ENCODE measurements at regions not wholly inside any gene's neighbourhood (a gene's known extent, or its start where the extent isn't known, plus 50 kb on each side); places are given as distances from the start of the nearest gene placed in this dataset.
"Not testable (repeated sequence)": the region's sequence is repeated elsewhere in the genome, so short reads cannot be mapped to it uniquely, and the experiment has no call there.

- peak overlapping the region; percentile 38 for H3K27ac Mint-ChIP-seq
- H3K4me3 Mint-ChIP-seq, result no peak overlapping the region
- peaks cover 13% of the 10 kb centered on the region for H3K27me3 Mint-ChIP-seq
- H3K36me3 Mint-ChIP-seq (ENCODE audit: low read depth), result no peaks in the 10 kb centered on the region
- H3K9me3 Mint-ChIP-seq, result no peaks in the 10 kb centered on the region
- peaks cover 3% of the 10 kb centered on the region for H3K4me1 Mint-ChIP-seq (ENCODE audit: low read depth)
Measured at GRCh38 chr3:194869482-194870169, 183.9 kb downstream of the FAM43A start.

- Mint-ChIP-seq H3K27me3 (peaks cover 13% of the 10 kb centered on the region), H3K4me1 (ENCODE audit: low read depth) (peaks cover 3% of the 10 kb centered on the region), H3K9me3 (no peaks in the 10 kb centered on the region), H3K36me3 (ENCODE audit: low read depth) (no peaks in the 10 kb centered on the region), H3K27ac (no peak overlapping the region), H3K4me3 (no peak overlapping the region)
Measured at GRCh38 chr3:194870394-194871110, 184.9 kb downstream of the FAM43A start.

- Mint-ChIP-seq H3K27me3 (peaks cover 7% of the 10 kb centered on the region), H3K4me1 (ENCODE audit: low read depth) (peaks cover 3% of the 10 kb centered on the region), H3K27ac (no peak overlapping the region), H3K4me3 (no peak overlapping the region), H3K36me3 (ENCODE audit: low read depth) (no peaks in the 10 kb centered on the region), H3K9me3 (no peaks in the 10 kb centered on the region)
Measured at GRCh38 chr3:194871143-194871863, 185.6 kb downstream of the FAM43A start.

- Mint-ChIP-seq H3K4me3 (no peak overlapping the region), H3K27me3 (peaks cover 6% of the 10 kb centered on the region), H3K4me1 (ENCODE audit: low read depth) (peaks cover 3% of the 10 kb centered on the region), H3K9me3 (no peaks in the 10 kb centered on the region), H3K27ac (no peak overlapping the region), H3K36me3 (ENCODE audit: low read depth) (no peaks in the 10 kb centered on the region)
Measured at GRCh38 chr3:194871864-194872668, 186.4 kb downstream of the FAM43A start.

GRCh38 chr3:194872669-194872977, 186.9 kb downstream of the FAM43A start:
- no peak overlapping the region for H3K27ac Mint-ChIP-seq
- no peaks in the 10 kb centered on the region for H3K36me3 Mint-ChIP-seq (ENCODE audit: low read depth)
- H3K9me3 Mint-ChIP-seq, result no peaks in the 10 kb centered on the region
- peaks cover 5% of the 10 kb centered on the region for H3K27me3 Mint-ChIP-seq
- H3K4me3 Mint-ChIP-seq, result no peak overlapping the region
- H3K4me1 Mint-ChIP-seq (ENCODE audit: low read depth), result peaks cover 3% of the 10 kb centered on the region

GRCh38 chr3:194873474-194873873, 187.8 kb downstream of the FAM43A start:
- H3K27ac Mint-ChIP-seq; H3K27me3 Mint-ChIP-seq; H3K36me3 Mint-ChIP-seq (ENCODE audit: low read depth); H3K4me1 Mint-ChIP-seq (ENCODE audit: low read depth); H3K4me3 Mint-ChIP-seq; H3K9me3 Mint-ChIP-seq: not testable (repeated sequence)

- Mint-ChIP-seq H3K4me3 (no peak overlapping the region), H3K9me3 (no peaks in the 10 kb centered on the region), H3K27me3 (peaks cover 10% of the 10 kb centered on the region), H3K36me3 (ENCODE audit: low read depth) (no peaks in the 10 kb centered on the region), H3K4me1 (ENCODE audit: low read depth) (peaks cover 4% of the 10 kb centered on the region), H3K27ac (no peak overlapping the region)
Measured at GRCh38 chr3:194874206-194874605, 188.5 kb downstream of the FAM43A start.

GRCh38 chr3:194874783-194875182, 189.1 kb downstream of the FAM43A start:
- no peaks in the 10 kb centered on the region for H3K36me3 Mint-ChIP-seq (ENCODE audit: low read depth)
- H3K4me3 Mint-ChIP-seq, result no peak overlapping the region
- H3K27ac Mint-ChIP-seq, result no peak overlapping the region
- no peaks in the 10 kb centered on the region for H3K9me3 Mint-ChIP-seq
- peaks cover 10% of the 10 kb centered on the region for H3K27me3 Mint-ChIP-seq
- H3K4me1 Mint-ChIP-seq (ENCODE audit: low read depth), result peaks cover 10% of the 10 kb centered on the region

GRCh38 chr3:194875581-194876402, 190.1 kb downstream of the FAM43A start:
- Mint-ChIP-seq H3K27ac (no peak overlapping the region), H3K9me3 (no peaks in the 10 kb centered on the region), H3K4me3 (no peak overlapping the region), H3K36me3 (ENCODE audit: low read depth) (no peaks in the 10 kb centered on the region), H3K27me3 (peaks cover 10% of the 10 kb centered on the region), H3K4me1 (ENCODE audit: low read depth) (peaks cover 18% of the 10 kb centered on the region)

GRCh38 chr3:194876403-194877095, 190.9 kb downstream of the FAM43A start:
- no peaks in the 10 kb centered on the region for H3K9me3 Mint-ChIP-seq
- H3K27ac Mint-ChIP-seq, result no peak overlapping the region
- H3K36me3 Mint-ChIP-seq (ENCODE audit: low read depth), result no peaks in the 10 kb centered on the region
- no peak overlapping the region for H3K4me3 Mint-ChIP-seq
- H3K4me1 Mint-ChIP-seq (ENCODE audit: low read depth), result peaks cover 18% of the 10 kb centered on the region
- peaks cover 10% of the 10 kb centered on the region for H3K27me3 Mint-ChIP-seq

- H3K27me3 Mint-ChIP-seq, result peaks cover 10% of the 10 kb centered on the region
- H3K4me1 Mint-ChIP-seq (ENCODE audit: low read depth), result peaks cover 15% of the 10 kb centered on the region
- no peaks in the 10 kb centered on the region for H3K36me3 Mint-ChIP-seq (ENCODE audit: low read depth)
- no peaks in the 10 kb centered on the region for H3K9me3 Mint-ChIP-seq
- no peak overlapping the region for H3K27ac Mint-ChIP-seq
- H3K4me3 Mint-ChIP-seq, result no peak overlapping the region
Measured at GRCh38 chr3:194877291-194878119, 191.8 kb downstream of the FAM43A start.

GRCh38 chr3:194879126-194879877, 193.6 kb downstream of the FAM43A start:
- H3K36me3 Mint-ChIP-seq (ENCODE audit: low read depth), result peaks cover 6% of the 10 kb centered on the region

More at GRCh38 chr3:194879126-194879877, 193.6 kb downstream of the FAM43A start:
- Mint-ChIP-seq H3K9me3 (peaks cover 8% of the 10 kb centered on the region), H3K4me1 (ENCODE audit: low read depth) (peaks cover 15% of the 10 kb centered on the region), H3K4me3 (no peak overlapping the region), H3K27me3 (peaks cover 18% of the 10 kb centered on the region), H3K27ac (no peak overlapping the region)
